ENCODE measurements at regions not wholly inside any gene's neighbourhood (a gene's known extent, or its start where the extent isn't known, plus 50 kb on each side); places are given as distances from the start of the nearest gene placed in this dataset.

DNA sequence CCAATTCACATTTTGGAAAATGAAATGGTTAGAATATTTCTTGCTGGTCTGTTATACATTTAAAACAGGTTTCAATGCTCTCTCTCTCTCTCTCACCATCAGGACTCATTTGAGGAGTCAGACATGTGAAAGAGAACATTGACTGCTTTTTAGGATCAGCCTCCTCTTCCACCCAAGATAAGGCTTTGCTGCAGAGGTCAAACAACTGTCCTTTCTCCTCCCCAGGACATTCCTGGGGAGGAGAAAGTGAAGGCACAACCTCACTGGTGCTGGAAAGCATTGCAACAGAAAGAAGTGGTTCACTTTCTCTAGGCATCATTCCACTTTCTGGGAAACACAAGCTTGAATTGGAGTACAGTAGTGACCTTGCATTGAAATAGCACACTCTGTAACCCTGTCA, 409.1 kb upstream of the NR2F2 start:
- Histone ChIP-seq H3K27me3 (ENCODE audit: low read depth, low read length) (0 out of 2 replicates have a peak, but pooled peaks cover 5% of the 10 kb centered on the region), H3K4me3 (ENCODE audit: low read length) (no peak overlapping the region), H3K4me2 (ENCODE audit: low read length) (no peak overlapping the region), H3K9ac (ENCODE audit: low read length) (no peak overlapping the region), H3K4me1 (ENCODE audit: low read length) (no peaks in the 10 kb centered on the region), H3K9me3 (ENCODE audit: insufficient read depth, low read length) (no peaks in the 10 kb centered on the region), H3K79me2 (ENCODE audit: low read length) (no peaks in the 10 kb centered on the region), H3K36me3 (replicated peaks; ENCODE audit: low read depth, low read length) (no peaks in the 10 kb centered on the region), H2AFZ (ENCODE audit: low read depth, low read length) (no peak overlapping the region), H4K20me1 (ENCODE audit: insufficient read depth, low read length) (no peaks in the 10 kb centered on the region), H3K27ac (ENCODE audit: low read length) (no peak overlapping the region)
- TF ChIP-seq, protein P1, sequence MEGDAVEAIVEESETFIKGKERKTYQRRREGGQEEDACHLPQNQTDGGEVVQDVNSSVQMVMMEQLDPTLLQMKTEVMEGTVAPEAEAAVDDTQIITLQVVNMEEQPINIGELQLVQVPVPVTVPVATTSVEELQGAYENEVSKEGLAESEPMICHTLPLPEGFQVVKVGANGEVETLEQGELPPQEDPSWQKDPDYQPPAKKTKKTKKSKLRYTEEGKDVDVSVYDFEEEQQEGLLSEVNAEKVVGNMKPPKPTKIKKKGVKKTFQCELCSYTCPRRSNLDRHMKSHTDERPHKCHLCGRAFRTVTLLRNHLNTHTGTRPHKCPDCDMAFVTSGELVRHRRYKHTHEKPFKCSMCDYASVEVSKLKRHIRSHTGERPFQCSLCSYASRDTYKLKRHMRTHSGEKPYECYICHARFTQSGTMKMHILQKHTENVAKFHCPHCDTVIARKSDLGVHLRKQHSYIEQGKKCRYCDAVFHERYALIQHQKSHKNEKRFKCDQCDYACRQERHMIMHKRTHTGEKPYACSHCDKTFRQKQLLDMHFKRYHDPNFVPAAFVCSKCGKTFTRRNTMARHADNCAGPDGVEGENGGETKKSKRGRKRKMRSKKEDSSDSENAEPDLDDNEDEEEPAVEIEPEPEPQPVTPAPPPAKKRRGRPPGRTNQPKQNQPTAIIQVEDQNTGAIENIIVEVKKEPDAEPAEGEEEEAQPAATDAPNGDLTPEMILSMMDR (IDR thresholded peaks at IDR 0.05; ENCODE audit: low read depth, low read length): no peak
- no peak for TF ChIP-seq EZH2phosphoT487 (IDR thresholded peaks at IDR 0.05; ENCODE audit: low read depth)

DNA sequence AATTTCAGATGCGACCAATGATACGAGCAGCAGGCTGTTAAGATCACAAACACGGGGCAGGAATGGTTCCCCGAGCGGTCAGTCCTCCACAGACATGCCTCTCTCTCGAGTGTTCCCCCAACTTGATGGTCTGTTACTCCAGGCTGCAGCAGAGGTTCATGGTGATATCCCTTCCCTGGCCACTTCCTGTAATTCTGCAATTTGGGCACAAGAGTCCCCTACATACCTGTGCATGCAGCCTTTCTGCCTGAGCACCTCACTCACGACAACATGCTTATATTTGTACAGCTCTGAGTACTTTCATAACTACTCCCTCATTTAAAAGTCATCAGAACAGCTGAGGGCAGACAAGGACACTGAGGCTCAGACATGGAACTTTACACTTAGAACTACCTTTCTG, 408.1 kb upstream of the NR2F2 start:
- Histone ChIP-seq H3K4me2 (ENCODE audit: low read length) (no peak overlapping the region), H3K4me3 (ENCODE audit: low read length) (no peak overlapping the region), H3K9me3 (ENCODE audit: insufficient read depth, low read length) (no peaks in the 10 kb centered on the region), H3K79me2 (ENCODE audit: low read length) (no peaks in the 10 kb centered on the region), H3K27ac (ENCODE audit: low read length) (no peak overlapping the region), H4K20me1 (ENCODE audit: insufficient read depth, low read length) (no peaks in the 10 kb centered on the region), H3K4me1 (ENCODE audit: low read length) (no peaks in the 10 kb centered on the region), H3K27me3 (ENCODE audit: low read depth, low read length) (no peaks in the 10 kb centered on the region), H2AFZ (ENCODE audit: low read depth, low read length) (no peak overlapping the region), H3K9ac (ENCODE audit: low read length) (no peak overlapping the region), H3K36me3 (replicated peaks; ENCODE audit: low read depth, low read length) (no peaks in the 10 kb centered on the region)
- TF ChIP-seq, protein P1 (IDR thresholded peaks at IDR 0.05; ENCODE audit: low read depth, low read length): 0 out of 2 replicates have a peak, but pooled peaks have one; percentile 9
- no peak for TF ChIP-seq EZH2phosphoT487 (IDR thresholded peaks at IDR 0.05; ENCODE audit: low read depth)

DNA sequence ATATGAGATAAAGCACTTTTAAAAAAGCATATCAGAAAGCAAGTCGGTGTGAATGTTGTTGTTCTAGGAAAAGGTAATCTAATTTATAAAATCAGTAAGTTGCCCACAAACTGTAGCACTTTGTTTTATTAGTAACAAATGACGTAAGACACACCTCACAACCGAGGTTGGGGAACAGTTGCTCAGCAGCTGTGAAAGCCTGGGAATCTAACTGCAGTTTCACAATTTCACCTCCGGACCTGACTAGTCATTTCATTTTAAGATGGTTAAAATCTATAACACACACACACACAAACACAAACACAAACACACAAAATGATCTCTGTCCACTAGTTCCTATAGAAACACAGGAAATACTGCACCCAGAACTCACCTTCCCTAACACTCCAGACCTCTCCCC, 406.7 kb upstream of the NR2F2 start:
- Histone ChIP-seq H3K4me2 (ENCODE audit: low read length) (no peak overlapping the region), H3K27me3 (ENCODE audit: low read depth, low read length) (no peaks in the 10 kb centered on the region), H3K9me3 (ENCODE audit: insufficient read depth, low read length) (no peaks in the 10 kb centered on the region), H2AFZ (ENCODE audit: low read depth, low read length) (no peak overlapping the region), H3K79me2 (ENCODE audit: low read length) (no peaks in the 10 kb centered on the region), H3K36me3 (replicated peaks; ENCODE audit: low read depth, low read length) (no peaks in the 10 kb centered on the region), H3K9ac (ENCODE audit: low read length) (no peak overlapping the region), H3K27ac (ENCODE audit: low read length) (no peak overlapping the region), H3K4me3 (ENCODE audit: low read length) (no peak overlapping the region), H3K4me1 (ENCODE audit: low read length) (no peaks in the 10 kb centered on the region), H4K20me1 (ENCODE audit: insufficient read depth, low read length) (no peaks in the 10 kb centered on the region)
- no peak for TF ChIP-seq EZH2phosphoT487 (IDR thresholded peaks at IDR 0.05; ENCODE audit: low read depth)
- TF ChIP-seq, protein P1 (IDR thresholded peaks at IDR 0.05; ENCODE audit: low read depth, low read length): no peak

DNA sequence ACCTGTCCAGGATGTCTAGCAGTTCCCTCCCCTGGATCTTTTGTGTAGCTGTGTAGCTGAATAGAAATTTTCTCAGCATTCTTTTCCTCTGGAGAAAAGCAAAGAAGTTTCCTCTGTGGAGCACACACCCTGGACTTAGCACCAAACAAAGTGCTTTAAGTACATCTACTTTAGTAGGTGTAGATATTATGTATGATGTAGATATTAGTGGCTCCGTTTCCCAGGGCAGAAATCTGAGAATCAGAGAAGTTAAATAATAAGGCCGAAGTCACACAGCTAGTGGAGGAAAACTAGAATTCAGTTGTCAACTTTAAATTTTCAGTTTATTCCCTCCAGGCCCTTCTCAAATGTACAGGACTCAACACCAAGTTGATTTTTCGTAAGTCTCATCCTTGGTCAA, 401.7 kb upstream of the NR2F2 start:
- Histone ChIP-seq H3K9me3 (ENCODE audit: insufficient read depth, low read length) (no peaks in the 10 kb centered on the region), H3K27me3 (ENCODE audit: low read depth, low read length) (no peaks in the 10 kb centered on the region), H3K79me2 (ENCODE audit: low read length) (no peaks in the 10 kb centered on the region), H3K4me3 (ENCODE audit: low read length) (no peak overlapping the region), H3K9ac (ENCODE audit: low read length) (no peak overlapping the region), H3K36me3 (replicated peaks; ENCODE audit: low read depth, low read length) (no peaks in the 10 kb centered on the region), H3K4me1 (ENCODE audit: low read length) (no peaks in the 10 kb centered on the region), H4K20me1 (ENCODE audit: insufficient read depth, low read length) (no peaks in the 10 kb centered on the region), H3K4me2 (ENCODE audit: low read length) (no peak overlapping the region), H2AFZ (ENCODE audit: low read depth, low read length) (no peak overlapping the region), H3K27ac (ENCODE audit: low read length) (no peak overlapping the region)
- TF ChIP-seq, protein P1 (IDR thresholded peaks at IDR 0.05; ENCODE audit: low read depth, low read length): no peak
- TF ChIP-seq EZH2phosphoT487 (IDR thresholded peaks at IDR 0.05; ENCODE audit: low read depth): no peak

Data from OCI-LY3 (cell line).